ENCODE measurements at regions not wholly inside any gene's neighbourhood (a gene's known extent, or its start where the extent isn't known, plus 50 kb on each side); places are given as distances from the start of the nearest gene placed in this dataset.
A peak's percentile ranks its signal among the peaks of the same experiment; 100 is the strongest.

DNA sequence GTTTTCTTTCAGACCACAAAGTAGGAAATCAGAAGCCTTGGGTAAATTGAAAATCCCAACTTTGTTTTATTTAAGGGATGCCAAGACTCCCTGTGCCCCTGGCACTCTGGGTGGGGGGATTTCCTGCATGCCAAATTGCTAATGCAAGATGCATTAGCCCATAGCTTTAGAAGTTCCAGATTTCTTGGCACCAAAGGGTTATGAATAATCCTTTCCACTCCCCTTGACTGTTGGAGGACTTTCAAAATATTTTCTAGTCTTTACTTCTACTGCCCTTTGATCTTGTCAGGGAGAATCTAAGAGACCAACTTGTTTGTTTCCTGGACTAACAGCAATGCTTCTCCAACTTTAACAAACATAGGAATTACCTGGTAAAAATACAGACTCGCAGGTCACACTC, 81.8 kb upstream of the TGIF1 start:
- Histone ChIP-seq H3K4me3 (no peak overlapping the region), H3K36me3 (no peaks in the 10 kb centered on the region), H3K9me3 (no peaks in the 10 kb centered on the region), H3K27ac (no peak overlapping the region), H3K4me1 (replicated peaks) (no peaks in the 10 kb centered on the region), H3K27me3 (replicated peaks; ENCODE audit: insufficient read depth) (no peaks in the 10 kb centered on the region)
- no peak for DNase-seq (ENCODE audit: low spot score)
- intact Hi-C loops (cut with DNase I), result no loop called here
- peak; percentile 5 for TF ChIP-seq POLR2AphosphoS5 (IDR thresholded peaks at IDR 0.05)
- TF ChIP-seq, protein P1, sequence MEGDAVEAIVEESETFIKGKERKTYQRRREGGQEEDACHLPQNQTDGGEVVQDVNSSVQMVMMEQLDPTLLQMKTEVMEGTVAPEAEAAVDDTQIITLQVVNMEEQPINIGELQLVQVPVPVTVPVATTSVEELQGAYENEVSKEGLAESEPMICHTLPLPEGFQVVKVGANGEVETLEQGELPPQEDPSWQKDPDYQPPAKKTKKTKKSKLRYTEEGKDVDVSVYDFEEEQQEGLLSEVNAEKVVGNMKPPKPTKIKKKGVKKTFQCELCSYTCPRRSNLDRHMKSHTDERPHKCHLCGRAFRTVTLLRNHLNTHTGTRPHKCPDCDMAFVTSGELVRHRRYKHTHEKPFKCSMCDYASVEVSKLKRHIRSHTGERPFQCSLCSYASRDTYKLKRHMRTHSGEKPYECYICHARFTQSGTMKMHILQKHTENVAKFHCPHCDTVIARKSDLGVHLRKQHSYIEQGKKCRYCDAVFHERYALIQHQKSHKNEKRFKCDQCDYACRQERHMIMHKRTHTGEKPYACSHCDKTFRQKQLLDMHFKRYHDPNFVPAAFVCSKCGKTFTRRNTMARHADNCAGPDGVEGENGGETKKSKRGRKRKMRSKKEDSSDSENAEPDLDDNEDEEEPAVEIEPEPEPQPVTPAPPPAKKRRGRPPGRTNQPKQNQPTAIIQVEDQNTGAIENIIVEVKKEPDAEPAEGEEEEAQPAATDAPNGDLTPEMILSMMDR (IDR thresholded peaks at IDR 0.05), result no peak
- WGBS, result 63% methylated on average over 1 of the region's 1 CpG

DNA sequence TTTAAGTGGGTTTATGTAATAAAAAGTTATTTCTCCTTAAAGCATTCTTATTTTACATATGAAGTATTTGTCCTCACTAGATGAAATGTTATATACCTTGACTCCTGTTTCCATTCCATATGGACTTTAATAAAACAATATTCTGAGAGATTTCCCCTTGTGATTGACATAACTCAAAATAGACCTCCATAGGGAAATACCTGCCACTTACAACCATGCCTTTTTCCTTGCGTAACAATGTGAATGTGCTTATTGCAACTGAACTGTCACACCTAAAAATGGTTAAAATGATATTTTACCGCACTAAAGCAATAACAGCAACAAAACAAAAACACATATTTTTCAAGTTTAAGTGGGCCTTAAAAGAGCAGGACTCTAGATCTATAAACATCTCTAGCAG, 70.3 kb upstream of the TGIF1 start:
- H3K36me3 ChIP-seq, result no peaks in the 10 kb centered on the region
- DNase-seq (ENCODE audit: low spot score), result no peak
- no peaks in the 10 kb centered on the region for H3K9me3 ChIP-seq
- H3K4me1 ChIP-seq (replicated peaks), result no peaks in the 10 kb centered on the region
- intact Hi-C loops (cut with DNase I), result no loop called here
- H3K4me3 ChIP-seq, result no peak overlapping the region
- 95% methylated on average over 2 of the region's 2 CpGs for WGBS
- no peak overlapping the region for H3K27ac ChIP-seq
- TF ChIP-seq, protein P1 (IDR thresholded peaks at IDR 0.05), result no peak
- no peak for TF ChIP-seq POLR2A (IDR thresholded peaks at IDR 0.05)
- no peak for TF ChIP-seq POLR2AphosphoS5 (IDR thresholded peaks at IDR 0.05)
- H3K27me3 ChIP-seq (replicated peaks; ENCODE audit: insufficient read depth), result no peaks in the 10 kb centered on the region

DNA sequence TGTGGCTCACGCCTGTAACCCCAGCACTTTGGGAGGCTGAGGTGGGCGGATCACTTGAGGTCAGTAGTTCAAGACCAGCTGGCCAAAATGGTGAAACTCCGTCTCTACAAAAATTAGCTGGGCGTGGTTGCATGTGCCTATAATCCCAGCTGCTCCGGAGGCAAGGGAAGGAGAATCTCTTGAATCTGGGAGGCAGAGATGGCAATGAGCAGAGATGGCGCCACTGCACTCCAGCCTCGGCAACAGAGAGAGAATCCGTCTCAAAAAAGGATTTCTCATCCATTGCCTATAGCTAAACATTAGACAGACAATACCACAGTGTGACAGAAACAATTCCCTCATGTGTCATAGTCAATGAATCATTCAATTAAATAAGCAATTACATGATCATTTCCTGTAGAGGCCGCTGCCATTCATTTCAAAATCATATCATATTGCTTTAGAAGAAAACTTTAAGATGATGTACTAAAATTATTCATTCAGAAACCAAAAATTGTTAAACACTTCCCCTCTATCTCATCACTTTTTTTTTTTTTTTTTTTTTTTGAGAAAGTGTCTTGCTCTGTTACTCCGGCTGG, 69.5 kb upstream of the TGIF1 start:
- no peaks in the 10 kb centered on the region for H3K36me3 ChIP-seq
- no peaks in the 10 kb centered on the region for H3K9me3 ChIP-seq
- H3K4me1 ChIP-seq (replicated peaks), result no peaks in the 10 kb centered on the region
- intact Hi-C loops (cut with DNase I), result no loop called here
- WGBS, result 81% methylated on average over 10 of the region's 10 CpGs
- no peak overlapping the region for H3K27ac ChIP-seq
- no peak for DNase-seq (ENCODE audit: low spot score)
- no peak overlapping the region for H3K4me3 ChIP-seq
- H3K27me3 ChIP-seq (replicated peaks; ENCODE audit: insufficient read depth), result no peaks in the 10 kb centered on the region
- no peak for TF ChIP-seq POLR2AphosphoS5 (IDR thresholded peaks at IDR 0.05)
- TF ChIP-seq POLR2A (IDR thresholded peaks at IDR 0.05), result no peak

DNA sequence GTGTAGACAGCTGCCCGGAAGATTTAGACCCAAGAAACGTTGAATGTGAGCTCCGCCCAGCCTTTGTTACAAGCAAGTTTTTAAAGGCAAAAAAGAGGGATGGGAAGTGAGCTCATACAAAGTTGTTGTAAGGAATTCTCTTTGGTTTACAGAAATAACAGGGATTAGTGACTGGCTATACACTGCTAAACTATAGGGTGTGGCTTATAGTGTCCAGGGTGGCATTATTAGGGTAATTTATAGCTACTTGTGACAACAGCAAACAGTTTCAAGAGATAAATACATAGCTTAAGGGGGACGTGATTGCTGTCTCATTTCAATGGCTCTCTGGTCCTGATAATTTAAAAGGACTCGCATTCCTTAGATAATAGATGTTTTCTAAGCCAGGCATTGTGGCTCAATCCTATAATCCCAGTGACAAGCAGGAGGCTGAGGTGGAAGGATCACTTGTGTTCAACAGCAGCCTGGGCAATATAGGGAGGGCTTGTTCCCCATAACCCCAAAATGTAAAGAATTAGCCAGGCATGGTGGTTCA, 66.5 kb upstream of the TGIF1 start:
- intact Hi-C loops (cut with DNase I), result no loop called here
- TF ChIP-seq POLR2AphosphoS5 (IDR thresholded peaks at IDR 0.05) (no peak), POLR2A (IDR thresholded peaks at IDR 0.05) (no peak)
- TF ChIP-seq, protein P1 (IDR thresholded peaks at IDR 0.05), result no peak
- no peak for DNase-seq (ENCODE audit: low spot score)
- H3K36me3 ChIP-seq, result no peaks in the 10 kb centered on the region
- no peaks in the 10 kb centered on the region for H3K9me3 ChIP-seq
- H3K4me1 ChIP-seq (replicated peaks), result no peaks in the 10 kb centered on the region
- no peaks in the 10 kb centered on the region for H3K27me3 ChIP-seq (replicated peaks; ENCODE audit: insufficient read depth)
- no peak overlapping the region for H3K27ac ChIP-seq
- H3K4me3 ChIP-seq, result no peak overlapping the region
- 37% methylated on average over 5 of the region's 5 CpGs for WGBS

DNA sequence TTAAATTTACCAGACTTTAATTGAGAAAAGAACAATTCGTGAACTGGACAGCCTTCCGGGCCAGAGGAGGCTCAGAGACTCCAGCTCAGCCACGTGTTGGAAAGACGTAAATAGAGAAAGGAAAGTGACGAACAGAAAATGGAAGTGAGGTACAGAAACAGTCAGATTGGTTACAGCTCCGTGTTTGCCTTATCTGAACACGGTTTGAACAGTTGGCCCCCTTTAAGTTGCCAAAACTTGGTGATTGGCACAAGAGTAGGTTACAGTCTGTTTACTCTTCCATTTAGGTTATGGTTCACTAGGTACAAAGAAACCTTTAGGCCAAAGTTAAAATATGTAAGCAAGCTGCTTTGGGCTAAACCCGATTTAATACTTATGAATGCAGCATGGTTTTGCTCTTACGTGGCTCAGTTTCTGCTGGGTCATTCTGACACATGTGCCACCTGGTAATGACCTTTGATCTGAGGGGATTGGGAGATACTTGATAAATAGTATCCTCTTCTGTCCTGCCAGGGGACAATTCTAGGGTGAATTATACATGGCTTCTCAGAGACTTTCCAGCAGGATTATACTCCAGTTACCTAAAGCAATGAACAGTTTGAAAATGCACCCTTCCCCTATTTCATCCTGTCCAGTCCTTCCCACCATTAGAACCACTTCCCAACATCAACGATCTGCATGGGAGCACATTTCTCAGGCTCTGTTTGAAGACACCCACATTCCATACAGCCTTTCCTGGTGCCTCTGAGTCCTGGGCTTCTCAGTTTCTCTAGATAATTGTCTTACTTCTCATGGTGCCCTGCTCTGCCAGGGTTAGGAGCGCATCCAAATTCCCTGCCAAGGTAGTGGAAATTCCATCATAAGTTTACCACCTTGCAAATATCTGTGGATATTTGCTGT, 65.1 kb upstream of the TGIF1 start:
- Histone ChIP-seq H3K9me3 (no peaks in the 10 kb centered on the region), H3K4me3 (no peak overlapping the region), H3K36me3 (no peaks in the 10 kb centered on the region), H3K4me1 (replicated peaks) (no peaks in the 10 kb centered on the region), H3K27me3 (replicated peaks; ENCODE audit: insufficient read depth) (no peaks in the 10 kb centered on the region), H3K27ac (no peak overlapping the region)
- intact Hi-C loops (cut with DNase I), result no loop called here
- TF ChIP-seq POLR2A (IDR thresholded peaks at IDR 0.05), result no peak
- no peak for TF ChIP-seq POLR2AphosphoS5 (IDR thresholded peaks at IDR 0.05)
- TF ChIP-seq, protein P1 (IDR thresholded peaks at IDR 0.05), result no peak
- WGBS, result 73% methylated on average over 11 of the region's 11 CpGs
- DNase-seq (ENCODE audit: low spot score), result no peak

Data from prostate gland (tissue), 2 donors.